VCaP (cell line): ENCODE measurements at regions not wholly inside any gene's neighbourhood (a gene's known extent, or its start where the extent isn't known, plus 50 kb on each side); places are given as distances from the start of the nearest gene placed in this dataset.
"Not testable (repeated sequence)": the region's sequence is repeated elsewhere in the genome, so short reads cannot be mapped to it uniquely, and the experiment has no call there.

Experiments
- H3K27ac ChIP-seq: fragments of 450-650 bp; 2 replicates; pipeline ENCODE4 v1.5.1; 2017
- CTCF ChIP-seq: fragments of 450-650 bp; conservative IDR thresholded peaks from 2 replicates; pipeline ENCODE4 v1.5.1; 2017; ENCODE audit warnings: mild to moderate bottlenecking, moderate library complexity

- no peak for TF ChIP-seq CTCF
- H3K27ac ChIP-seq = no peak overlapping the region
Measured at GRCh38 chr7:65609131-65609530, 235.5 kb downstream of the ZNF92 start.

- peak overlapping the region; percentile 56; the same call in 1 of the 2 replicates for H3K27ac ChIP-seq
Measured at GRCh38 chr7:65613644-65614289, 240.1 kb downstream of the ZNF92 start.

- H3K27ac ChIP-seq = not testable (repeated sequence)
Measured at GRCh38 chr7:65616111-65616510, 242.5 kb downstream of the ZNF92 start.

- not testable (repeated sequence) for H3K27ac ChIP-seq
Measured at GRCh38 chr7:65620216-65620615, 246.6 kb downstream of the ZNF92 start.

GRCh38 chr7:65621580-65622201, 248.0 kb downstream of the ZNF92 start:
- TF ChIP-seq CTCF = peak; percentile 73
- H3K27ac ChIP-seq = not testable (repeated sequence)

GRCh38 chr7:65631236-65631635, 241.6 kb upstream of the VKORC1L1 start:
- H3K27ac ChIP-seq = not testable (repeated sequence)

GRCh38 chr7:65633587-65634404, 239.1 kb upstream of the VKORC1L1 start:
- not testable (repeated sequence) for H3K27ac ChIP-seq

GRCh38 chr7:65638918-65639317, 234.0 kb upstream of the VKORC1L1 start:
- not testable (repeated sequence) for H3K27ac ChIP-seq

GRCh38 chr7:65639717-65640116, 233.2 kb upstream of the VKORC1L1 start:
- not testable (repeated sequence) for H3K27ac ChIP-seq

- not testable (repeated sequence) for H3K27ac ChIP-seq
Measured at GRCh38 chr7:65643498-65643897, 229.4 kb upstream of the VKORC1L1 start.

GRCh38 chr7:65647153-65647964, 225.5 kb upstream of the VKORC1L1 start:
- not testable (repeated sequence) for H3K27ac ChIP-seq

- not testable (repeated sequence) for H3K27ac ChIP-seq
Measured at GRCh38 chr7:65651174-65651573, 221.7 kb upstream of the VKORC1L1 start.

GRCh38 chr7:65651826-65652592, 220.9 kb upstream of the VKORC1L1 start:
- not testable (repeated sequence) for H3K27ac ChIP-seq

GRCh38 chr7:65652669-65653068, 220.2 kb upstream of the VKORC1L1 start:
- not testable (repeated sequence) for H3K27ac ChIP-seq

- H3K27ac ChIP-seq = not testable (repeated sequence)
Measured at GRCh38 chr7:65656494-65657188, 216.2 kb upstream of the VKORC1L1 start.

- H3K27ac ChIP-seq = not testable (repeated sequence)
Measured at GRCh38 chr7:65683362-65683761, 189.5 kb upstream of the VKORC1L1 start.

- peak overlapping the region; percentile 85 for H3K27ac ChIP-seq
Measured at GRCh38 chr7:65699026-65699714, 173.7 kb upstream of the VKORC1L1 start.
